AG10803 (cell line): ENCODE measurements at regions not wholly inside any gene's neighbourhood (a gene's known extent, or its start where the extent isn't known, plus 50 kb on each side); places are given as distances from the start of the nearest gene placed in this dataset.

Experiments used
- DNase-seq: peaks from one replicate; pipeline ENCODE4 v3.0.0; 2010; ENCODE audit warnings: low read depth
- H3K4me3 ChIP-seq: 2 replicates; pipeline ENCODE4 v1.5.1; 2011; ENCODE audit warnings: mild to moderate bottlenecking, low read length, control low read depth
- TF ChIP-seq, protein P1 (sequence below): conservative IDR thresholded peaks from 2 replicates; pipeline ENCODE4 v1.5.1; 2011; ENCODE audit warnings: mild to moderate bottlenecking, low read length, control low read depth, inconsistent platforms

DNA sequence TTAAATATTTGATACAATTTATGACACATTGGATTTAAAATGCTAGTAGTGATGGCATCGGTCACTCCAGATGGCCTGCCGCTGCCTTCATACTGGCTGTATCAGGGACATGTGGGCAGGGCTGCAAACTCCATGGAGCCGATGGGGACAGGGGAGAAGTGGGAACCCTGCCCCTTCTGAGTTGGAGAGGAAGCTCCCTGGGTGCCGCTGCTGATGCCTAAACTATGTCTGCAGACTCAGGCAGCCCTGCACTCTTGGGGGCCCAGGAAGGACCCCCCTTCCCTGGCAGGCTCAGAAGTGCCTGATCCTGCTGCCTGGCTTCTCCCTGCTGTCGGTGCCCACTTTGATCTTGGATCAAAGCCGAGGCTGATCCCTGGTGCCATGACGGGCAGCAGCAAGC is 1522.1 kb downstream of the OTOL1 start:
- TF ChIP-seq, protein P1, sequence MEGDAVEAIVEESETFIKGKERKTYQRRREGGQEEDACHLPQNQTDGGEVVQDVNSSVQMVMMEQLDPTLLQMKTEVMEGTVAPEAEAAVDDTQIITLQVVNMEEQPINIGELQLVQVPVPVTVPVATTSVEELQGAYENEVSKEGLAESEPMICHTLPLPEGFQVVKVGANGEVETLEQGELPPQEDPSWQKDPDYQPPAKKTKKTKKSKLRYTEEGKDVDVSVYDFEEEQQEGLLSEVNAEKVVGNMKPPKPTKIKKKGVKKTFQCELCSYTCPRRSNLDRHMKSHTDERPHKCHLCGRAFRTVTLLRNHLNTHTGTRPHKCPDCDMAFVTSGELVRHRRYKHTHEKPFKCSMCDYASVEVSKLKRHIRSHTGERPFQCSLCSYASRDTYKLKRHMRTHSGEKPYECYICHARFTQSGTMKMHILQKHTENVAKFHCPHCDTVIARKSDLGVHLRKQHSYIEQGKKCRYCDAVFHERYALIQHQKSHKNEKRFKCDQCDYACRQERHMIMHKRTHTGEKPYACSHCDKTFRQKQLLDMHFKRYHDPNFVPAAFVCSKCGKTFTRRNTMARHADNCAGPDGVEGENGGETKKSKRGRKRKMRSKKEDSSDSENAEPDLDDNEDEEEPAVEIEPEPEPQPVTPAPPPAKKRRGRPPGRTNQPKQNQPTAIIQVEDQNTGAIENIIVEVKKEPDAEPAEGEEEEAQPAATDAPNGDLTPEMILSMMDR = no peak
- no peak for DNase-seq
- H3K4me3 ChIP-seq = no peak overlapping the region

DNA sequence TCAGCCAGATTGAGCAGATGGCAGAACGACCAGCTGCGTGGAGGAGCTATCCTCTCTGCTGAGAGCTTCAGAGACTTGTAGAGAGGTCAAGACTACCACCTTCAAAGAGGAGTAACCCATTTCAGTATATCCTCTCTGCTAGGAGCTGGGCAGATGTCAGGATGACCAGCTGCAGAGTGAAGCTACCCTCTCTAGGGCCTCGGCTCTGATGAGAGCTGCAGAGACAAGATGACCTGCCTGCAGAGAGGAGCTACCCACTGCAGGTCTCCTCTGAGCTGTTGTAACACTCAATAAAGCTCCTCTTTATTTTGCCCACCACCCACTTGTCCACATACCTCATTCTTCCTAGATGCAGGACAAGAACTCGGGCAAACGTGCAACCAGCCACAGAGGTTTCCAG is 1522.7 kb downstream of the OTOL1 start:
- no peak overlapping the region for H3K4me3 ChIP-seq
- DNase-seq = no peak
- TF ChIP-seq, protein P1 = no peak

DNA sequence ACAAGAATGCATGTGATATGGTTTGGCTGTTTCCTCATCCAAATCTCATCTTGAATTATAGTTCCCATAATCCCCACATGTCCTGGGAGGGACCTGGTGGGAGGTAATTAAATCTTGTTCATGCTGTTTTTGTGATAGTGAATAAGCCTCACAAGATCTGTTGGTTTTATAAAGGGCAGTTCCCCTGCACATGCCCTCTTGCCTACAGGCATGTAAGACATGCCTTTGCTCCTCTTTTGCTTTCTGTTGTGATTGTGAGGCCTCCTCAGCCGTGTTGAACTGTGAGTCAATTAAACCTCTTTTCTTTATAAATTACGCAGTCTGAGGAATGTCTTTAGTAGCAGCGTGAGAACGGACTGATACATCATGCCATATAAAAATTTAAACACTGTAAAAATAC is 1537.0 kb downstream of the OTOL1 start:
- H3K4me3 ChIP-seq = no peak overlapping the region
- no peak for DNase-seq

DNA sequence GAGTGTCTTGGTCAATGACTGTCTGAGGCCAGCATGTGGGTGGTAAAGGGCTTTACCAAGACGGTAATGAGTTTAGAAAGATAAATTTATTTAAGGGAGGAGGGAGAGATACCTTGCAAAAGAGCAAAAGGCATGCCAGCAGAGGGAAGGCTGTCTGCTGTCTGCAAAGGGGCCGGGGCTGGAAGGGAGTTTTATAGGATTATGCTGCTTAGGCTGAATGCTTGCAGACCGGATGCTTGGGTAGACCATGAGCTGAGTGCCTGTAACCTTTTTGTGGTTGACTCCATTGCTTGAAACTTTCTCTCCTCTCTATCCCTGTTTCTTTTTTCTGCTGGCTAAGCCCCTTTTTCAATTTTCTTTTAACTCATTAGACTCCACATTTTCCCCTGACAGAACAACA is 1543.0 kb downstream of the OTOL1 start:
- DNase-seq = no peak
- no peak overlapping the region for H3K4me3 ChIP-seq
- TF ChIP-seq, protein P1 = no peak

More for the DNA sequence above, 1537.0 kb downstream of the OTOL1 start:
- TF ChIP-seq, protein P1 = no peak

DNA sequence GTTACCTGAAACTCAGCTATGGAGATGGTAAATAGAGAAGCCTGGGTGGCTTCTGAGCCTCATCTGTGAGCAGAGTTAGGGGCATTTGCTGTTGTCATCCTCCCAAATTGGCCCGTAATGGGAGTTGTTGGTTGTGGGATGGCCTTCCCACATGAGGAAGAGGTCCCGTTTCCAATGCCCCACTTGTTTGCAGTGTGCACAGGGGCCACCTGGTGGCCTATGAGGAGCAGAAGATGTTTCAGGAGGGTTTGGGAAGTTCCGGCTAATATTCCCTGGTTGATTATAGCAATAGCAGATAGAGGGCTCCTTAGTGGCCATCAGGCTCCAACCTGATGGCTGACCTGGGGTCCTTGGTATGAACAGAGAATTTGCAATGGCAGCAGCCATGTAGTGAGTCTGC is 1546.5 kb downstream of the OTOL1 start:
- peak; percentile 3 for DNase-seq
- TF ChIP-seq, protein P1 = peak; percentile 32
- H3K4me3 ChIP-seq = no peak overlapping the region

DNA sequence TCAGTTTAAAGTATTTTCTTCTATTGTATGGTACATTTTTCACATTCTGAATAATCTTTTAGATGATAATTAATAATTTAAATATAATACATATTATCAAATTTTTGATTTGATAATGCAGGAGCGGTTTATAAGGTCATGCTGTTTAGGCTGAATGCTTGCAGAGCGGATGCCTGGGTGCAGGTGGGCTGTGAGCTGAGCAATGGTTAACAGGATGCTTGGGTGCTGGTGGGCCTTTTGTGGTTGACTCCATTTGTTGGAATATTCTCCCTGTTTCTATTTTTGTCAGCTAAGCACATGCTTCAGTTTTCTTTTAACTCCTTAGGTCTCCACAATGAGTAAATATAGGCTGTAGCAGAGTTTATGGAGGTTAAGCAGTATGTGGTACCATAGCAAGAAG is 1549.3 kb downstream of the OTOL1 start:
- DNase-seq = no peak
- TF ChIP-seq, protein P1 = no peak
- H3K4me3 ChIP-seq = no peak overlapping the region

DNA sequence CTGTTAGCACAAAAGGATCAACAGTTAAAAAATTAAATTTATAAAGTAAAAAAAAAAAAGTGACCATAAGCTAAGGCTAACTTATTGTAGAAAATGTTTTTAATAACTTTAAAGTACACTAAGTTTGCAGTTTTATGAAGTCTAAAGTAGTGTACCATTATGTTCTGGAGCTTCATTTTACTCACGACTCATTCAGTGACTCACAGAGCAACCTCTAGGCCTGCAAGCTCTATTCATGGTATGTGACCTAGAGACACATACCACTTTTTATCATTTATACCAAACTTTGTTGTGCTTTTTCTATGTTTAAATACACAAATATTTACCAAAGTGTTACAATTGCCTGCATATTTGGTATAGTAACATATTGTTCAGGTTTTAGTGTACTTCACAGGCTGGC is 1552.3 kb downstream of the OTOL1 start:
- no peak for DNase-seq
- TF ChIP-seq, protein P1 = no peak
- no peak overlapping the region for H3K4me3 ChIP-seq
